ENCODE measurements at regions not wholly inside any gene's neighbourhood (a gene's known extent, or its start where the extent isn't known, plus 50 kb on each side); places are given as distances from the start of the nearest gene placed in this dataset.

DNA sequence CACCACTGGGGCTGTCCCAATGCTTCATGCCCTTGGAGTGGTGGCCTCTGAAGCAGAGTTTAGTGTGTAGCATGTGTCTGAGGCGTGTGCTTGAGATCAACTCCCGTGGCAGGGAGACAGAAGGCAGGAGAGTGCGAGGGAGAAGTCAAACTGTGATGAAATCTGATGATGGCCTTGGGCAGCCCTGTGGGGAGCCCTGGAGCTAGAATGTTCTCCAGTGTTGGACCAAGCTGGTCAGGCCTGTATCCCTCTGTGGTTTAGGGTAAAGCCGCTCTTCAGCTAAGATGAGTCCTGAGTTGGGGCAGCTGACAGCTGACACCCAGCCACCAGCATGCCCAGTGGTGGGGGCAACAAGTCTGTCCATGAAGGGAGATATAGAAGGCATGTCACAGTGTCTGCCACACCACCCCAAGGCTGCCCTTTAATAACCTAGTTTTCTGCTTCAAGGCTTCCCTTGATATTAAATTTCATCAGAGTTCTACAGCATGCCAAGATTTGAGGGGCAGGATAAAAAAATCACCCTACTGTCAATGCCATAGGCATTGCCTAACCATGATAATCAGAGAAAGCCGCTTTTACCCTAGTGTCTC, 170.5 kb upstream of the SVIL start:
- Histone ChIP-seq H3K27me3 (ENCODE audit: insufficient read depth, insufficient read length) (no peaks in the 10 kb centered on the region), H3K4me1 (ENCODE audit: insufficient read depth, insufficient read length) (no peaks in the 10 kb centered on the region), H3K36me3 (ENCODE audit: insufficient read depth, insufficient read length, low read length) (no peaks in the 10 kb centered on the region), H3K4me3 (ENCODE audit: insufficient read length, low read depth) (no peak overlapping the region), H3K9me3 (ENCODE audit: insufficient read depth, low read length) (0 out of 2 replicates have a peak, but pooled peaks cover 9% of the 10 kb centered on the region), H3K9ac (ENCODE audit: insufficient read length, low read depth) (no peak overlapping the region)
- DNase-seq (ENCODE audit: low read depth, low spot score): no peak
- TF ChIP-seq SUZ12 (IDR thresholded peaks at IDR 0.05; ENCODE audit: extremely low read depth, insufficient read depth, insufficient read length) (no peak), ZNF274 (IDR thresholded peaks at IDR 0.05; ENCODE audit: low read depth, low read length) (no peak), YY1 (IDR thresholded peaks at IDR 0.05; ENCODE audit: insufficient read depth, insufficient read length) (no peak)

DNA sequence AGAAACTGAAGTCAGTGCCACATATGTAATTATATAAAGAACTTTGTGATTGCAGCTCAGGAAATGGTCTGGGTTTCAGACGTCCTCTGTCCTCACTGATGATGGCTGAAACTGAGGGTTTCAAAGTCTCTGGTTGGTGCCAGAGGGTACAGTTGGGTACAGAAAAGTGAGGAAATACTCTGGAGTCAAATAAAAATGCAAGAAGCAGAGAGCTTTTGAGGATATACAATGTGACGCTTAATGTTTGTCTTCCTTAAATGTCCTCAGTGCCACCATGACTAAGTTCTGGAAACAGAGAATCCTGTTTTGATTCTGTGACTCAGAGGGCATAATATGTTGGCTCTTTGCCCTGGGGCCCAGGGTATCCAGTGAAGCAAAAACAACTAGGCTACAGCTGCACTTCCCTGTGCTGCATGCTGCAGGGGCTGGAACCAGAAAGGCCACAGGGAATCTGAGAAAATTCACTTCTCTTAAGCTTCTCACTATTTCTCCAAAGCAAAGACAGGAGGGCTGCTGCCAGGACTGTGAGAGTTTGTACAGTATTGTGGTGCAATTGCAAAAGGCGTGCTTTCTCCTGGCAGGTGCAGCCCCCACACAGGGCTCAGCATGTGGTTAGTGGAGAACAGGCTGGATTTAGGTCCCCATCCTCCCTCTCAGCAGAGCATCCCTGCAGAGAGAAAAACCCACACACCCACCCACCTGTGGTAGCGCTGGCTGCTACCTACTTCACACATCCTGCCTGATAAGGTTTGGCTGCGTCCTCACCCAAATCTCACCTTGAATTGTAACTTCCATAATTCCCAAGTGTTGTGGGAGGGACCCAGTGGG, 169.5 kb upstream of the SVIL start:
- DNase-seq (ENCODE audit: low read depth, low spot score): no peak
- no peaks in the 10 kb centered on the region for H3K27me3 ChIP-seq (ENCODE audit: insufficient read depth, insufficient read length)
- no peak overlapping the region for H3K4me3 ChIP-seq (ENCODE audit: insufficient read length, low read depth)
- no peaks in the 10 kb centered on the region for H3K36me3 ChIP-seq (ENCODE audit: insufficient read depth, insufficient read length, low read length)
- no peak overlapping the region for H3K9ac ChIP-seq (ENCODE audit: insufficient read length, low read depth)
- no peaks in the 10 kb centered on the region for H3K4me1 ChIP-seq (ENCODE audit: insufficient read depth, insufficient read length)
- H3K9me3 ChIP-seq (ENCODE audit: insufficient read depth, low read length): 0 out of 2 replicates have a peak, but pooled peaks cover 9% of the 10 kb centered on the region
- TF ChIP-seq SUZ12 (IDR thresholded peaks at IDR 0.05; ENCODE audit: extremely low read depth, insufficient read depth, insufficient read length): no peak
- no peak for TF ChIP-seq YY1 (IDR thresholded peaks at IDR 0.05; ENCODE audit: insufficient read depth, insufficient read length)
- no peak for TF ChIP-seq ZNF274 (IDR thresholded peaks at IDR 0.05; ENCODE audit: low read depth, low read length)

DNA sequence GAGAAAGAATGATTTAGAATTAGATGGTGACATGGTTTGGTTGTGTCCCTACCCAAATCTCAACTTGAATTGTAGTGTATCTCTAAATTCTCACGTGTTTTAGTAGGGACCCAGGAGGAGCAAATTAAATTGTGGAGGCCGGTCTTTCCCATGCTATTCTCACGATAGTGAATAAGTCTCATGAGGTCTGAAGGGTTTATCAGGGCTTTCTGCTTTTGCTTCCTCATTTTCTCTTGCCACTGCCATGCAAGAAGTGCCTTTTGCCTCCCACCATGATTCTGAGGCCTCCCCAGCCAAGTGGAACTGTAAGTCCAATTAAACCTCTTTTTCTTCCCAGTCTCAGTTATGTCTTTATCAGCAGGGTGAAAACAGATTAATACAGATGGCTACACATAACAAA, 167.4 kb upstream of the SVIL start:
- Histone ChIP-seq H3K27me3 (ENCODE audit: insufficient read depth, insufficient read length) (no peaks in the 10 kb centered on the region), H3K9ac (ENCODE audit: insufficient read length, low read depth) (no peak overlapping the region), H3K4me1 (ENCODE audit: insufficient read depth, insufficient read length) (no peaks in the 10 kb centered on the region), H3K9me3 (ENCODE audit: insufficient read depth, low read length) (0 out of 2 replicates have a peak, but pooled peaks cover 9% of the 10 kb centered on the region), H3K36me3 (ENCODE audit: insufficient read depth, insufficient read length, low read length) (no peaks in the 10 kb centered on the region), H3K4me3 (ENCODE audit: insufficient read length, low read depth) (no peak overlapping the region)
- TF ChIP-seq SUZ12 (IDR thresholded peaks at IDR 0.05; ENCODE audit: extremely low read depth, insufficient read depth, insufficient read length) (no peak), ZNF274 (IDR thresholded peaks at IDR 0.05; ENCODE audit: low read depth, low read length) (no peak), YY1 (IDR thresholded peaks at IDR 0.05; ENCODE audit: insufficient read depth, insufficient read length) (no peak)
- no peak for DNase-seq (ENCODE audit: low read depth, low spot score)

DNA sequence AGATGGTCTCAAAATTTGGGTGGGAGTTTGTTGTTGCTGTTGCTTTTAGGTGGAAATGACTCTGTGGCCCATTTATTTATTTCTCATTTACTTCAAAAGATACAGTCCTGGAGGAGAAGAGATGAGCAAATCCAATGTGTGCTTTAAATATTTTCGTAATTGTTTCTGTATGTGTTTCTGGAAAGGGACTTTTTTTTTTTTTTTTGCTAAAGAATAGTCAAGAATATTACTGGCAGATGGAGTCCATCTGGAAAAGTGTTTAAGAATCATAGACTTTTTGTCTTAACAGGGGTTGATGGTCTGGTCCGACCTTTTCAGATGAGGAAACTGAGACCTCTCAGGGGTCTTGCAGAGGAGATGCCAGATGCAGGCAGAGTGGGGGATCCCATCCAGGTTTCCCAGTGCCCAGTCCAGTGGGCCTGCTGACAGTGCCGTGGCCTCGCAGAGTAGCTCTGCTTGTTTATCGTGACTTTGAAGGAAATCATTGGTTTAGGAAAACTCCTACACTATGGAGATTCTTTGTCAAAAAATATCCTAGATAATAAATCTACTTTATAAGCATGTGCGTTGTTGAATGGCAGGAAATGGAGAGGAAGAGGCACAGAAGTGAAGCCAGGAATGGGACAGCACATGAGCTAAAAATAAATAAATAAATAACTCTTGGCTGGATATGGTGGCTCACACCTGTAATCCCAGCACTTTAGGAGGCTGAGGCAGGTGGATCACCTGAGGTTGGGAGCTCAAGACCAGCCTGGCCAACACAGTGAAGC, 164.3 kb upstream of the SVIL start:
- Histone ChIP-seq H3K4me3 (ENCODE audit: insufficient read length, low read depth) (no peak overlapping the region), H3K36me3 (ENCODE audit: insufficient read depth, insufficient read length, low read length) (no peaks in the 10 kb centered on the region), H3K27me3 (ENCODE audit: insufficient read depth, insufficient read length) (no peaks in the 10 kb centered on the region), H3K4me1 (ENCODE audit: insufficient read depth, insufficient read length) (no peaks in the 10 kb centered on the region), H3K9me3 (ENCODE audit: insufficient read depth, low read length) (no peaks in the 10 kb centered on the region), H3K9ac (ENCODE audit: insufficient read length, low read depth) (no peak overlapping the region)
- no peak for DNase-seq (ENCODE audit: low read depth, low spot score)
- TF ChIP-seq SUZ12 (IDR thresholded peaks at IDR 0.05; ENCODE audit: extremely low read depth, insufficient read depth, insufficient read length): no peak
- TF ChIP-seq YY1 (IDR thresholded peaks at IDR 0.05; ENCODE audit: insufficient read depth, insufficient read length): no peak
- TF ChIP-seq ZNF274 (IDR thresholded peaks at IDR 0.05; ENCODE audit: low read depth, low read length): no peak

DNA sequence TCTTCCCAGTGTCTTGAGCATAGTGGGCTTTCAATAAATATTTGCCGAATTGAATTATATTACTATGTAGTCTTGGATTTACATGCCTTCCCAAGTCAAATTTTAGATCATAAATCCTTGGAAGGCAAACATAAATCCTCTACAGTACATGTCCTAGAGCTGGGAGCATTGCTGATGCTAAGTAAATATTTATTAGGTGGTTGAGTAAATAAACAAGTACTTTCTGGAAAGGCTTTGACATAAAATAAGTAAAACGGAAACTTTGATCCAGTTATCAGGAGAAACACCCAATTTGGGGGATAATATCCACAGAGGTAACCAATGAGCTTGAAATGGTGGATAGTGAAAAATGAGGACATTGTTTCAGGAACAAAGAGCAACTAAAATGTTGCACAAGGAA, 162.8 kb upstream of the SVIL start:
- H3K27me3 ChIP-seq (ENCODE audit: insufficient read depth, insufficient read length): no peaks in the 10 kb centered on the region
- H3K9me3 ChIP-seq (ENCODE audit: insufficient read depth, low read length): no peaks in the 10 kb centered on the region
- no peak overlapping the region for H3K4me3 ChIP-seq (ENCODE audit: insufficient read length, low read depth)

DNA sequence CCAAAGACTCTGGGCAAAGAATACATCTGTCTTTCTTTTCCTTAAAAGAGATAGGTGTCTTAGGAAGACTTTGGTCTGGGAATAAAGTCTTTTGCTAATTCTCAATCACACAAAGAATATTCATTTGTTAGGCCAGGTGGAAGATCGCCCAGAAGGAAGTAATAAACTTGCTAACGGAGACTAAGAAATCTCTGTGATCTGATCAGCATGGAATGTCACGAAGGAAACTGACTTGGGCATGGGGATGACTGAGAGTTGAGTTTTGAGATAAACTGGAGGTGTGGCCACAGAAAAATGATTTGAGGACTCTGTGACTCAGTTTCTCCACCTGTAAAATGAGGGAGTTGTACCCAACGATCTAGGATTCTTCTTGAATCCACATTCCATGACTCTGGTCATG, 161.1 kb upstream of the SVIL start:
- no peak overlapping the region for H3K4me3 ChIP-seq (ENCODE audit: insufficient read length, low read depth)
- no peaks in the 10 kb centered on the region for H3K36me3 ChIP-seq (ENCODE audit: insufficient read depth, insufficient read length, low read length)
- TF ChIP-seq YY1 (IDR thresholded peaks at IDR 0.05; ENCODE audit: insufficient read depth, insufficient read length): no peak
- TF ChIP-seq ZNF274 (IDR thresholded peaks at IDR 0.05; ENCODE audit: low read depth, low read length): no peak
- no peaks in the 10 kb centered on the region for H3K4me1 ChIP-seq (ENCODE audit: insufficient read depth, insufficient read length)
- H3K9me3 ChIP-seq (ENCODE audit: insufficient read depth, low read length): no peaks in the 10 kb centered on the region
- DNase-seq (ENCODE audit: low read depth, low spot score): no peak
- no peak overlapping the region for H3K9ac ChIP-seq (ENCODE audit: insufficient read length, low read depth)
- no peaks in the 10 kb centered on the region for H3K27me3 ChIP-seq (ENCODE audit: insufficient read depth, insufficient read length)

More for the DNA sequence above, 162.8 kb upstream of the SVIL start:
- H3K9ac ChIP-seq (ENCODE audit: insufficient read length, low read depth): no peak overlapping the region
- no peaks in the 10 kb centered on the region for H3K36me3 ChIP-seq (ENCODE audit: insufficient read depth, insufficient read length, low read length)
- H3K4me1 ChIP-seq (ENCODE audit: insufficient read depth, insufficient read length): no peaks in the 10 kb centered on the region
- DNase-seq (ENCODE audit: low read depth, low spot score): no peak
- no peak for TF ChIP-seq SUZ12 (IDR thresholded peaks at IDR 0.05; ENCODE audit: extremely low read depth, insufficient read depth, insufficient read length)
- TF ChIP-seq ZNF274 (IDR thresholded peaks at IDR 0.05; ENCODE audit: low read depth, low read length): no peak
- no peak for TF ChIP-seq YY1 (IDR thresholded peaks at IDR 0.05; ENCODE audit: insufficient read depth, insufficient read length)
